NCI-H524 (cell line): ENCODE measurements at regions not wholly inside any gene's neighbourhood (a gene's known extent, or its start where the extent isn't known, plus 50 kb on each side); places are given as distances from the start of the nearest gene placed in this dataset.
"Not testable (repeated sequence)": the region's sequence is repeated elsewhere in the genome, so short reads cannot be mapped to it uniquely, and the experiment has no call there.

Experiments
- DNase-seq, 2 experiments: peaks; one replicate each; lab custom pipeline; 2025; lab: John Stamatoyannopoulos, UW

- no peak for DNase-seq
Observed at GRCh38 chr4:170803492-170803891, 713.7 kb upstream of the AADAT start.

- DNase-seq, result no peak
Observed at GRCh38 chr4:170801771-170802170, 712.0 kb upstream of the AADAT start.

GRCh38 chr4:170794525-170794924, 704.8 kb upstream of the AADAT start:
- no peak for DNase-seq

GRCh38 chr4:170788540-170789051, 698.8 kb upstream of the AADAT start:
- DNase-seq, result not testable (repeated sequence)

GRCh38 chr4:170777663-170778062, 687.9 kb upstream of the AADAT start:
- no peak for DNase-seq

GRCh38 chr4:170776983-170777382, 687.2 kb upstream of the AADAT start:
- DNase-seq, result no peak

- DNase-seq, result no peak
Observed at GRCh38 chr4:170775851-170776250, 686.1 kb upstream of the AADAT start.

- no peak for DNase-seq
Observed at GRCh38 chr4:170773709-170774273, 684.0 kb upstream of the AADAT start.

GRCh38 chr4:170772429-170772828, 682.7 kb upstream of the AADAT start:
- no peak for DNase-seq

- DNase-seq, result no peak
Observed at GRCh38 chr4:170770664-170771063, 680.9 kb upstream of the AADAT start.

GRCh38 chr4:170769862-170770261, 680.1 kb upstream of the AADAT start:
- no peak for DNase-seq

- no peak for DNase-seq
Observed at GRCh38 chr4:170758988-170759387, 669.2 kb upstream of the AADAT start.

- DNase-seq, result no peak
Observed at GRCh38 chr4:170750519-170750918, 660.8 kb upstream of the AADAT start.

- no peak for DNase-seq
Observed at GRCh38 chr4:170748975-170749374, 659.2 kb upstream of the AADAT start.

- DNase-seq, result no peak
Observed at GRCh38 chr4:170743633-170744032, 653.9 kb upstream of the AADAT start.

GRCh38 chr4:170741856-170742255, 652.1 kb upstream of the AADAT start:
- no peak for DNase-seq

GRCh38 chr4:170736710-170737109, 647.0 kb upstream of the AADAT start:
- no peak for DNase-seq

GRCh38 chr4:170729897-170730296, 640.1 kb upstream of the AADAT start:
- no peak for DNase-seq

GRCh38 chr4:170729236-170729635, 639.5 kb upstream of the AADAT start:
- DNase-seq, result no peak

GRCh38 chr4:170724191-170724590, 634.4 kb upstream of the AADAT start:
- DNase-seq, result peak in 1 of 2 experiments; percentile 3

GRCh38 chr4:170723171-170723570, 633.4 kb upstream of the AADAT start:
- DNase-seq, result no peak

GRCh38 chr4:170721812-170722373, 632.1 kb upstream of the AADAT start:
- no peak for DNase-seq

- no peak for DNase-seq
Observed at GRCh38 chr4:170716868-170717267, 627.1 kb upstream of the AADAT start.

GRCh38 chr4:170705907-170706306, 616.2 kb upstream of the AADAT start:
- DNase-seq, result no peak
